T-cell (primary cell): ENCODE measurements at regions not wholly inside any gene's neighbourhood (a gene's known extent, or its start where the extent isn't known, plus 50 kb on each side); places are given as distances from the start of the nearest gene placed in this dataset.

Source experiments
- ATAC-seq, 4 experiments: fragments of 200-7000 bp in 3 of 4; fragments of 150-1000 bp in 1 of 4; cut with Tn5 transposase; replicated peaks in 1 of 4; 1 replicate in 3 of 4; 2 replicates in 1 of 4; pipeline ENCODE4 v1.10.0; 2021; ENCODE audit warnings: moderate library complexity in 3 of 4, mild to moderate bottlenecking in 2 of 4, moderate number of reproducible peaks in 1 of 4
- CTCF ChIA-PET, 2 donors: fragments of 300-600 bp; sonication (Branson Sonifier 250); formaldehyde crosslinking; loops; one replicate each; lab custom pipeline; 2022; ENCODE audit warnings: antibody characterized with exemption in 2 of 2; lab: Charles Lee
- POLR2A ChIA-PET, 2 donors: fragments of 300-600 bp; sonication (Branson Sonifier 250); formaldehyde crosslinking; loops; one replicate each; lab custom pipeline; 2022; ENCODE audit warnings: antibody characterized with exemption in 2 of 2; lab: Charles Lee
- DNase-seq, 35 experiments: peaks; one replicate each; pipeline versions ENCODE4 v3.0.0 to v3.0.0-alpha.2; 2013 to 2023
- H3K27ac ChIP-seq: one replicate; pipeline ENCODE4 v1.5.1; 2013; ENCODE audit warnings: low read length
- H3K27me3 ChIP-seq, 2 experiments: replicated peaks in 1 of 2; 1 replicate in 1 of 2; 2 replicates in 1 of 2; pipeline versions ENCODE4 v1.6.1 to v1.7.0; 2013; ENCODE audit warnings: low read length in 1 of 2, mixed read lengths in 1 of 2; ENCODE audit not compliant: control insufficient read depth in 2 of 2, insufficient read depth in 2 of 2; ENCODE audit errors: extremely low read depth in 1 of 2
- H3K36me3 ChIP-seq, 2 donors: 1 replicate in 1 of 2; 2 replicates in 1 of 2; pipeline versions ENCODE4 v1.6.1 to v1.7.0; 2013; ENCODE audit warnings: low read length in 1 of 2; ENCODE audit not compliant: control insufficient read depth in 2 of 2, insufficient read depth in 1 of 2; ENCODE audit errors: extremely low read depth in 1 of 2
- H3K4me1 ChIP-seq, 2 experiments: 1 replicate in 1 of 2; 2 replicates in 1 of 2; pipeline versions ENCODE4 v1.6.1 to v1.7.0; 2013; ENCODE audit warnings: low read length in 2 of 2, mixed read lengths in 1 of 2; ENCODE audit not compliant: insufficient read depth in 2 of 2, control insufficient read depth in 1 of 2; ENCODE audit errors: extremely low read depth in 1 of 2
- H3K4me3 ChIP-seq, 2 donors: 1 replicate in 1 of 2; 2 replicates in 1 of 2; pipeline versions ENCODE4 v1.5.1 to v1.7.0; 2013; ENCODE audit warnings: mild to moderate bottlenecking in 2 of 2, low read length in 1 of 2, moderate library complexity in 1 of 2; ENCODE audit not compliant: control insufficient read depth in 1 of 2; ENCODE audit errors: extremely low read depth in 1 of 2
- H3K9me3 ChIP-seq: 2 replicates; pipeline ENCODE4 v1.7.0; 2013
- H3K27ac Mint-ChIP-seq, 2 donors: one replicate each; pipeline ENCODE4 v1.8.0; 2020 to 2021; ENCODE audit warnings: mild to moderate bottlenecking in 2 of 2, mixed read lengths in 2 of 2
- H3K27me3 Mint-ChIP-seq, 2 donors: one replicate each; pipeline ENCODE4 v1.8.0; 2021 to 2022; ENCODE audit warnings: mixed read lengths in 2 of 2
- H3K36me3 Mint-ChIP-seq: one replicate; pipeline ENCODE4 v1.8.0; 2021; ENCODE audit warnings: mixed read lengths
- H3K4me1 Mint-ChIP-seq, 3 donors: one replicate each; pipeline ENCODE4 v1.8.0; 2020 to 2022; ENCODE audit warnings: mixed read lengths in 3 of 3, mild to moderate bottlenecking in 1 of 3
- H3K4me3 Mint-ChIP-seq, 3 donors: one replicate each; pipeline ENCODE4 v1.8.0; 2020 to 2022; ENCODE audit warnings: mild to moderate bottlenecking in 3 of 3, mixed read lengths in 3 of 3, moderate library complexity in 3 of 3
- H3K9me3 Mint-ChIP-seq, 3 donors: one replicate each; pipeline ENCODE4 v1.8.0; 2020 to 2022; ENCODE audit warnings: mixed read lengths in 3 of 3
- WGBS: methylation state at CpG from one replicate; pipeline ENCODE4 v1.1.5; 2013; ENCODE audit warnings: missing lambda C conversion rate; ENCODE audit not compliant: insufficient coverage; 5-methylcytosine and 5-hydroxymethylcytosine counted together

DNA sequence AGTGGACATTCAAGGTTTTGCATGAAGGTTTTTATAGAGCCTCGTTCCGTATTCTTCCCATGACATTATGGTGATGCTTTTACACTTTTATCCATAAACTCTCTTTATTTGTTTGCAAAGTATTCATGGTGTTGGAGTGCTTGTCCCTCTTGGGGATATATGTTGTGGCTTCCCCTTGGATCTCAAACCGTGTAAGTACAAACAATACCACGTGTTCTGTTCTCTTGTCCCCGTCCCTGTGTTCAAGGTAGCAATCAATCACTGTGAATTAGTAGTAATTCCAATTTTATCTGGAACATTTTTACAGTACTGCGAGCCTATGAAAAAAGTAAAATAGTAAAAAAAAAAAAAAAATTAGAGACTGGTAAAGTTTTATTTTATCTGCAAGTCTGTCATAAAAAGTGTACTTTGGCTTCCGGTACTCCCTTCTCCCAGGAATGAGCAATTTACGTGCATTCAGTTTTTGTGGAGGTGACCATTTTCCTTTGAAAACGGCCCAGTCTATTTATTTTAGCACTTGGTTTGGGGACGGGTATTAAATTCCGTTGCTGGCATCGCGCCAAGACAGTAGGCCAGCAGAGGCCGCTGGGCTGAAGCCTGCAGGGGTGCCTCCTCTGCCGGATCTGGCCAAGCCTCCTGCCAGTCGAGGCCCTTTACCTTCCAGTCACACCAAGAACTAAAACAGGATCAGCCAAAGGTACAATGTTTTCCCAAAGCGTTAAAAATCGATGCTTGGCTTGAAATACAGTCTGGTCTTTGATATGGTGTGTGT is 175.7 kb downstream of the SOCS6 start:
- 5% methylated on average over 7 of the region's 18 CpGs for WGBS
- H3K4me1 ChIP-seq = peaks cover 0 to 4% of the 10 kb centered on the region in 2 experiments
- no peak overlapping the region for H3K27ac ChIP-seq
- peaks cover 0 to 6% (median 4%) of the 10 kb centered on the region in 3 donors for H3K4me1 Mint-ChIP-seq
- peaks cover 0 to 26% of the 10 kb centered on the region in 2 donors for H3K27me3 Mint-ChIP-seq
- no peaks in the 10 kb centered on the region for H3K9me3 ChIP-seq
- ChIA-PET POLR2A (no interaction called here), CTCF (no interaction called here)
- H3K27ac Mint-ChIP-seq = peak overlapping the region in 1 of 2 donors; percentile 17
- H3K4me3 Mint-ChIP-seq = peak overlapping the region; percentile 43 to 76 (median 63)
- no peaks in the 10 kb centered on the region for H3K36me3 Mint-ChIP-seq
- peak overlapping the region; percentile 24 to 74 for H3K4me3 ChIP-seq
- no peaks in the 10 kb centered on the region for H3K36me3 ChIP-seq
- H3K9me3 Mint-ChIP-seq = no peaks in the 10 kb centered on the region
- H3K27me3 ChIP-seq = peaks cover 0 to 8% of the 10 kb centered on the region in 2 experiments
- DNase-seq = peak in 20 of 35 experiments; percentile 1 to 41 (median 10)
- no peak for ATAC-seq

DNA sequence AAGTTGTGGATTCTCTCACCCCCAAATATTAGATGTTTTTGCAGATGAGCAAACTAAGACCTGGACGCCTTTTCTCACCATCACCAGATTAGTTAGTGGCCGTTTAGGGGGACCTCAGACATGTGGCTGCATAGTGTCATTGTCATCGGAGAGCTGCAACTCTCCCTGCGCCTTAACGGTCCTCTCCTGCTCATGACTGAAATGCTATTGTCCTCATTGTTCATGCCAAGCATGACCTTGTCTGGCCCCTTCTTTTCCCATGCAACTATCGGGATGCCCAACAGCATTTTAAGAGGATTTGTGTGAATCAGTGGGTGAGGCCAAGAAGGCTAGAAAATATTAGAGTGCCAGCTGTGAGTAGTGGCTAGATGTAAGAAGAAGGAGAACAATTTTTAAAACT is 174.2 kb downstream of the SOCS6 start:
- Histone ChIP-seq H3K27me3 (peaks cover 0 to 8% of the 10 kb centered on the region in 2 experiments), H3K36me3 (no peaks in the 10 kb centered on the region), H3K4me3 (no peak overlapping the region), H3K4me1 (peaks cover 0 to 4% of the 10 kb centered on the region in 2 experiments), H3K9me3 (no peaks in the 10 kb centered on the region), H3K27ac (no peak overlapping the region)
- Mint-ChIP-seq H3K4me1 (peaks cover 0 to 6% (median 4%) of the 10 kb centered on the region in 3 donors), H3K9me3 (no peaks in the 10 kb centered on the region), H3K4me3 (no peak overlapping the region), H3K27me3 (peaks cover 5 to 30% of the 10 kb centered on the region in 2 donors), H3K36me3 (no peaks in the 10 kb centered on the region), H3K27ac (no peak overlapping the region)
- DNase-seq (no peak), ATAC-seq (no peak)
- CTCF ChIA-PET = no interaction called here
- POLR2A ChIA-PET = no interaction called here
- WGBS = 97% methylated on average over 4 of the region's 6 CpGs

GRCh38 chr18:70462078-70462439 is 173.2 kb downstream of the SOCS6 start:
- no peaks in the 10 kb centered on the region for H3K9me3 Mint-ChIP-seq
- no peaks in the 10 kb centered on the region for H3K9me3 ChIP-seq
- no peak overlapping the region for H3K27ac ChIP-seq
- peaks cover 0 to 8% of the 10 kb centered on the region in 2 experiments for H3K27me3 ChIP-seq
- H3K36me3 ChIP-seq = no peaks in the 10 kb centered on the region
- no peak overlapping the region for H3K4me3 ChIP-seq
- ChIA-PET CTCF (interaction anchor here in 1 of 2 donors (0.6 kb wide), 1 partner anchor 10 kb away, joined by 4 read pairs; no protein-coding TSS in a partner anchor), POLR2A (no interaction called here)
- no peak for DNase-seq
- no peak overlapping the region for H3K4me3 Mint-ChIP-seq
- no peak for ATAC-seq
- H3K36me3 Mint-ChIP-seq = no peaks in the 10 kb centered on the region
- no CpG with 5 or more reads among the region's 3 CpGs for WGBS
- peaks cover 0 to 4% of the 10 kb centered on the region in 2 experiments for H3K4me1 ChIP-seq
- no peak overlapping the region for H3K27ac Mint-ChIP-seq
- peaks cover 0 to 6% (median 4%) of the 10 kb centered on the region in 3 donors for H3K4me1 Mint-ChIP-seq
- H3K27me3 Mint-ChIP-seq = peaks cover 5 to 30% of the 10 kb centered on the region in 2 donors

DNA sequence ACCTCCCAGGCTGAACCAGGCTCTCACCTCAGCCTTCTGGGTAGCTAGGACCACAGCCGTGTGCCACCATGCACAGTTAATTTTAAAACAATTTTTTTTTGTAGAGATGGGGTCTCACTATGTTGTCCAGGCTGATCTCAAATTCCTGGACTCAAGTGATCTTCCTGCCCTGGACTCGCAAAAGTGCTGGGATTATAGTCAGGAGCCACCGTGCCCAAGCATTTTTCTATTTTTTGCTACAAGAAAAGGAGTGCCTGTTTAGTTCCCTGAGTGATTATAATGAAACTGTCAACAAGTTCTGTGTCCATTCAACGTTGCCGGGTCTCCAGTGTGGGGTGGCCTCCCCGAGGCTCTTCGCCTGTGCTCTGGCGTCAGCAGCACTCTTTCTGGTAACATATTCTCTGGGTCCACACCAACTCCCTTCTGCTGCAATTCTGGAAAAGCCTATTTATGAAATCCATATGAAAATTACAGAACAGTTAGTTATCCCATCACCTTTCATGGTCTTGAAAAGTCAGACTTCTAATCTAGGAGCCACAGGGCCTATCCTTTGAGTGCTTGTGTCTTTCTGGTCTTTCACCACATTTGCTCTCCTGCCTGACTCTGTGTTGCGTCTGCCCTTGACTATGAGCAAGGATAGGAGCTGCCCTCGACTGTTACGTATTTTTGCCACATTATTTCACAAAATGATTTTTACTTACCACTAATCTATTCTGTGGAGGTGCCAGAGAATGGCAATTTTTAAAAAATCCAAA is 172.7 kb downstream of the SOCS6 start:
- Mint-ChIP-seq H3K27me3 (peaks cover 5 to 30% of the 10 kb centered on the region in 2 donors), H3K36me3 (no peaks in the 10 kb centered on the region), H3K4me1 (peaks cover 0 to 6% (median 4%) of the 10 kb centered on the region in 3 donors), H3K4me3 (no peak overlapping the region), H3K27ac (no peak overlapping the region), H3K9me3 (no peaks in the 10 kb centered on the region)
- Histone ChIP-seq H3K9me3 (no peaks in the 10 kb centered on the region), H3K27me3 (peaks cover 0 to 8% of the 10 kb centered on the region in 2 experiments), H3K4me3 (no peak overlapping the region), H3K36me3 (no peaks in the 10 kb centered on the region), H3K27ac (no peak overlapping the region), H3K4me1 (peaks cover 0 to 4% of the 10 kb centered on the region in 2 experiments)
- ChIA-PET POLR2A (no interaction called here), CTCF (no interaction called here)
- no peak for ATAC-seq
- WGBS = 91% methylated on average over 5 of the region's 11 CpGs
- DNase-seq = no peak

DNA sequence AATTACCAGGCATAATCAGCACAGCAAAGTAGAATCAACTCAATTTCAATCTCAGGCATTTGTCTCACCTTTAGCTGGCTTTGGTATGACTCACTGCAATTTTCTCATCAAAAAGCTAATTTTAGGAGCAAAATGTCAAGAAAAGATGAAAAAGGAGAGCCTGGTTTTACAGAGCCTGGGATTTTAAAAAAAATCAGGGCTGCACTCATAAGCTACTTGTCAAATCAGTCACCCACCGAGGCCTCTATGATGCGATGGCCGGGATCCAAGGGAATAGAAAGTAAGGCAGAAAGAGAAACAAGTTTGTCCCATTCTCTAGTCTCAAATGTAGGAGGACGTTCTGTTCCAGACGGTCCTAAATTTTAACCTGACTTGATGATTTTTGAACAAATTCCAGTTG is 170.9 kb downstream of the SOCS6 start:
- ChIA-PET CTCF (interaction anchor here in 1 of 2 donors (0.9 kb wide), 1 partner anchor 264 kb away, joined by 3 read pairs; no protein-coding TSS in a partner anchor), POLR2A (no interaction called here)
- Mint-ChIP-seq H3K4me3 (no peak overlapping the region), H3K4me1 (peaks cover 0 to 4% (median 2%) of the 10 kb centered on the region in 3 donors), H3K27me3 (peaks cover 5 to 30% of the 10 kb centered on the region in 2 donors), H3K9me3 (no peaks in the 10 kb centered on the region), H3K27ac (no peak overlapping the region), H3K36me3 (no peaks in the 10 kb centered on the region)
- ATAC-seq (no peak), DNase-seq (no peak)
- Histone ChIP-seq H3K27me3 (peaks cover 0 to 7% of the 10 kb centered on the region in 2 experiments), H3K4me1 (peaks cover 0 to 2% of the 10 kb centered on the region in 2 experiments), H3K27ac (no peak overlapping the region), H3K4me3 (no peak overlapping the region), H3K36me3 (no peaks in the 10 kb centered on the region), H3K9me3 (no peaks in the 10 kb centered on the region)
- WGBS = 69% methylated on average over 4 of the region's 5 CpGs

GRCh38 chr18:70459251-70459650 is 170.4 kb downstream of the SOCS6 start:
- DNase-seq = no peak
- POLR2A ChIA-PET = no interaction called here
- no peak overlapping the region for H3K27ac Mint-ChIP-seq
- peaks cover 5 to 30% of the 10 kb centered on the region in 2 donors for H3K27me3 Mint-ChIP-seq
- peaks cover 0 to under 1% (median 0%) of the 10 kb centered on the region in 3 donors for H3K4me1 Mint-ChIP-seq
- H3K36me3 Mint-ChIP-seq = no peaks in the 10 kb centered on the region
- ATAC-seq = no peak
- no peak overlapping the region for H3K4me3 ChIP-seq
- no peaks in the 10 kb centered on the region for H3K36me3 ChIP-seq
- H3K9me3 Mint-ChIP-seq = no peaks in the 10 kb centered on the region
- peaks cover 0 to 6% of the 10 kb centered on the region in 2 experiments for H3K27me3 ChIP-seq
- no peak overlapping the region for H3K4me3 Mint-ChIP-seq
- CTCF ChIA-PET = interaction anchor here in 1 of 2 donors (0.9 kb wide), 1 partner anchor 264 kb away, joined by 3 read pairs; no protein-coding TSS in a partner anchor
- no peak overlapping the region for H3K27ac ChIP-seq
- WGBS = 80% methylated on average over 2 of the region's 4 CpGs
- no peaks in the 10 kb centered on the region for H3K4me1 ChIP-seq
- no peaks in the 10 kb centered on the region for H3K9me3 ChIP-seq
